T-helper 22 cell (primary cell): ENCODE measurements at regions not wholly inside any gene's neighbourhood (a gene's known extent, or its start where the extent isn't known, plus 50 kb on each side); places are given as distances from the start of the nearest gene placed in this dataset.
"Not testable (repeated sequence)": the region's sequence is repeated elsewhere in the genome, so short reads cannot be mapped to it uniquely, and the experiment has no call there.

Source experiments
- DNase-seq: peaks from one replicate; pipeline ENCODE4 v3.0.0-alpha.2; 2020; ENCODE audit warnings: low read depth

- DNase-seq = no peak
Measured at GRCh38 chr22:47902646-47903180, 1140.3 kb downstream of the TBC1D22A start.

DNA sequence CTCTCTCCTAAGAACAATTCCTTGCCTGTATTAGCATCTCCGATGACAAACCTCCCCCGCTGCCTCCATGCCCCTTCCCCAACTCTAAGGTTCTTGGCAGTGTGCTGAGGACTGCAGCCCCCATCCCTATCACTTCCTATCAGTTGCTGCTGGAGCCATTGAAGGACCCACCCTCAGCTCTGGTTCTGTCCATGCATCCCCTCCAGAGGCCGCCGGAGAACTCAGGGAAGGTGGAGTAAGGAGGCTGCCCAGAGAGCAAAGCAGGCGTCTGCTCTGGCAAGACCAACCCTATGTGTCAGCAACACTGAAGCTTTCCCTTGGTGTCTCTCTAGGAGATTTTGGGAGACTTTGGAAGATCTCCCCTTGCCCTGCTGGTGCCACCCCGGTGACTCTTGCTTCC is 1139.5 kb downstream of the TBC1D22A start:
- DNase-seq = no peak

DNA sequence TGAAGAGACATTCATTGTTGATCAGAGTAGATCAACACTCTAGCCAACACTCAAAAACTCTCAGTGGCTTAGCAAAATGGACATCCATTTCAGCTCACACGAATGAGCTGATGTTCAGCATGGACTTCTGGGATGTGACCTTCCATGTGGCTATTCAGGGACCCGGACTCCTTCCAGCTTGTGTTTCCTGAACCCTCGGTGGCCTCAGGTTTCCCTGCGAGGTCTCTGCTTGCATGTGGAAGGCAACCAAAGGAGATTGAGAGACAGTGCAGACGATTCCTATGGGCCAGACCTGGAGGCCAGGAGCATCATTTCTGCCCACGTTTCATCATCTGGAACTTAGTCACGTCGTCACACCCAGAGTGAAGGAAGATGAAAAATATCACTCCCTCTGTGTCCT is 1137.4 kb downstream of the TBC1D22A start:
- DNase-seq = no peak

- no peak for DNase-seq
Measured at GRCh38 chr22:47898946-47899345, 1136.5 kb downstream of the TBC1D22A start.

- no peak for DNase-seq
Measured at GRCh38 chr22:47891609-47892008, 1129.2 kb downstream of the TBC1D22A start.

DNA sequence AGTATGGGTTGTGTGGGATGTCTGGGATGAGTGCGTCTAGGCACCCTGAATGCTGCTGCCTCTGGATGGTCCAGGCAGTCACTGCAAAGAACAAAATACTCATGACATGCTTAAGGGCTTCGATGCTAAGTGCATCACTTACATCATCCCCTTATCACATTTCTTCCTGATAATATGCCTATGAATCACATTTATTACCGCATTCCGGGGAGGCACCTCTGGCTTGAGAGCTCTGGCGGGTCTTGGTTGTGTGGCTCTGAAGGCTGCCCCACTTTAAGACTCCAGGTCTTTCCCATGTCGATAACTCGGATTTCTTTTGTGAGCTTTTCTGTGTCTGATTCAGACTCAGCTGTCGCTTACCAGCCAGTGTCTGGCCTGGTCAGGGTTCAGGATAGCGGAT is 1126.4 kb downstream of the TBC1D22A start:
- no peak for DNase-seq

DNA sequence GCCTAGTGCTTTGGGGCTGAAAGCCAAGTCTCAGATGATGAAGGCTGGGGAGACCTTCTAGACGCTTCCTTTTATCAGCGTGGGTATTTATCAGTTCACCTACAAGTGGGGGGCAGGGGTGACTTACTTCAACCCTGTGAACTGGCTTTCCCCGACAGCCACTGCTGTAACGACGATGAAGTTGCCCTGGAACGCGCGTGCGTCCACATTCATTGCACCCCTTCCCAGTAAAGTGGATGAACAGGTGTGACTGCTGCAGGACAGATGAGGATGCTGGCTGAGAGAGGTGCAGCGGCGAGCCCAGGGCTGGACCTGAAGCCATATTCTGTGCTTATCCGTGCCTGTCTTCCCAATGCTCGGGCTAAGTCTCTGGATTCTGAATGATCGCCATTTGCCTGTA is 1122.3 kb downstream of the TBC1D22A start:
- DNase-seq = no peak

DNA sequence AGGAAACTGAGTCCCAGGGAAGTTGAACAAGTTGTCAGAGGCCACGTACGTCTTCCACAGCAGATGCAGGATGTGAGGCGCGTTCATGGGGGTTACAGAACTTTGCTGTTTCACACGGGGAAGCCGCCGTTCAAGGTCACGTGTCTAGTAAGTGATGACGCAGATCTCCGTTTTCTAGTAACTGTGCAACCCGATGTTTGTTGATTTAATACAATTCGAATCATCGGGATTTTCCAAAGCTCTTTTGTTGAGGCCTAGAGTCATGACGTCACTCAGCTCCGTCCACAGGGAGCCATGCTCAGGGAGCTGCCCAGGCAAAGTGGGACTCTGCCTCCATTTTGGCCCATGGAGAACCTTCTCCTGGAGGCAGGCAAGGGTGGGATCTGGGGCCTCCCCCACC is 1121.8 kb downstream of the TBC1D22A start:
- DNase-seq = no peak

- DNase-seq = no peak
Measured at GRCh38 chr22:47883757-47884156, 1121.3 kb downstream of the TBC1D22A start.

DNA sequence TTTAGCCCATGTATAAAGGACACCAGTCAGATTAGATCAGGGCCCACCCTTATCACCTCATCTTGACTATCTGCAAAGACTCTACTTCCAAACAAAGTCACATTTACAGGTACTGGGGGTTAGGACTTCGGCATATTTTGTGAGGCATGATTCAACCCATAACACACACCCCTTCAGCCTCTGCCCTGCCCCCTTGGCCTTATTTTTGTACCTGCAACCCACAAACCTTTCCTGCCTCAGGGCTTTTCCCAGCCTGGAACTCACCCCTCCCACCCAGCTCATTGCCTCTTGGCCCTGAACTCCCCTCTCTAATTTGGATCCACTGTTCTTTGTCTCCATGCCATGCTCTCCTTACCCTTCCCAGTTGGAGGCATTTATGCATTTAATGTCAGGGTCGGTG is 1116.9 kb downstream of the TBC1D22A start:
- no peak for DNase-seq

GRCh38 chr22:47878460-47878859 is 1116.0 kb downstream of the TBC1D22A start:
- DNase-seq = no peak

DNA sequence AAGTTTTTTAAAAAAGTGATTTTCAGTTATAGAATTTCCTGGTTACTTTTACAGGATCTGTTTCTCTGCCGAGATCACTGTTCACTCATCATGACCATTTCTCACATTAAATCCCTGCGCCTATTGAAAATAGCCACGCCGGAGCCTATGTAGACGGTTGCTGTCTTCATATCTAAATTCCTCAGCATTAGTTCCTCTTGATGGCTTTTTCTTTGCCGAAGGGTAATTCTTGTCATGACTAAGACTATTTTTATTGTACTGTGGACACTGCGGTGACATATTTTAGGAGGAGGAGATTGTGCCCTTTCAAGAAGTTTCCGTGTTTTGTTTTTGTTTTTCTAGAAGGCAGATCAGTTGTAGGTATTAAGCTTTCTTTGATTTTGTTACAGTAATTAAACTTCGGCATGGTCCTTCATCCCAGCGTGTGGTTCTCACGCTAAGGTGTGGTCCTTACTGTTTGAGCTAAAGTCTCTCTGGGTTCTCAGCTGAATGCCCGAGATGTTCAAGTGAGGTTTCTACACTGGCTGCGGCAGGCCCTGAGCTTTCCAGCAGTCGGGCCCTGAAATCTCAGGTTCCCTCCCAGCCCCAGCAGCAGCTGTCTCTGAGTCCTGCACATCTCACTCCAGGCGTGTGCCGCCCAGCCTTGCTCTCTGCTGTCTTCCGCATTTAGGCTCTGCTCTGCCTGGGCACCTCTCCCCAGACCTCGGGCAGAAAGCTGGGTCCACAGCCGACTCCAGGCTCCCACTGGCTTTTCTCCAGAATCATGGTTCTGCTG is 1110.5 kb downstream of the TBC1D22A start:
- DNase-seq = no peak

- DNase-seq = no peak
Measured at GRCh38 chr22:47865626-47866025, 1103.2 kb downstream of the TBC1D22A start.

GRCh38 chr22:47862394-47862793 is 1099.9 kb downstream of the TBC1D22A start:
- DNase-seq = no peak

DNA sequence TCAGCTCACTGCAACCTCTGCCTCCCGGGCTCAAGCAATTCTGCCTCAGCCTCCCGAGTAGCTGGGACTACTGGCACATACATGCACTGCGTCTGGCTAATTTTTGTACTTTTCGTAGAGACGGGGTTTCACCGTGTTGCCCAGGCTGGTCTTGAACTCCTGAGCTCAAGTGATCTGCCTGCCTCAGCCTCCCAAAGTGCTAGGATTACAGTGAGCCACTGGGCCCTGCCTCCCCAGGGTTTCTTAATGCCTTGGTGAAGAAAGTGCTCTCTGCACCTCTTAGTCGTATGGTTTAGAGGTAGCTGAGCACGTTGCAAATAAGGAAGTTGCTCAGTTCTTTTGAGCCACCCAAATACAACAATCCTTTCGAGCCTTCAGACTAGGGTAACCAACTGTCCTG is 1098.5 kb downstream of the TBC1D22A start:
- not testable (repeated sequence) for DNase-seq

DNA sequence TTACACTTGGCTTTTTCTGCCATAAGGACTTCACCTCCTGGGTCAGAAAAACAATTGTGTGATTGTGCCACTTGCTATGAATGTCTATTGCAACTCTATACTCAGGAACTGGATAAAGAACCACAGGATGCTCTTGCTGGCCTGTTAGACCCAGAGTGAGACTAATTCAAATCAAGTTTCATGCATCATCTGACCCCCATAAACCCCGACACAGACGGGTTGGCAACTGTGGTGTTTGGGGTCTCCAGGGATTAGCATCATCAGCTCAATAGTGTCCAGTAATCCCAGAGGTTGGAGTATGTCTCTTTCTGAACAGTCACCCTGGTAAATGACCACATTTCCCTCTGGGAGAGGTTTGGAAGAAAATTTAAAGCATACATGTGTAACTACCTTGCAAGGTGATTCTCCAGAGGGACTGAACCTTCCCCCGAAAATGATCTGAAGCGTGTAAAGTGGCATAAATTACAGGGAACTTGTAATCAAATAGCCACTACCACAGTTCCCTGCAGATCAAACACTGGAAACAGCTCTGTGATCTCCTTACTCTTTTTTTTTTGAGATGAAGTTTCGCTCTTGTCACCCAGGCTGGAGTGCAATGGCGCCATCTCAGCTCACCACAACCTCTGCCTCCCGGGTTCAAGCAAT is 1097.6 kb downstream of the TBC1D22A start:
- no peak for DNase-seq

DNA sequence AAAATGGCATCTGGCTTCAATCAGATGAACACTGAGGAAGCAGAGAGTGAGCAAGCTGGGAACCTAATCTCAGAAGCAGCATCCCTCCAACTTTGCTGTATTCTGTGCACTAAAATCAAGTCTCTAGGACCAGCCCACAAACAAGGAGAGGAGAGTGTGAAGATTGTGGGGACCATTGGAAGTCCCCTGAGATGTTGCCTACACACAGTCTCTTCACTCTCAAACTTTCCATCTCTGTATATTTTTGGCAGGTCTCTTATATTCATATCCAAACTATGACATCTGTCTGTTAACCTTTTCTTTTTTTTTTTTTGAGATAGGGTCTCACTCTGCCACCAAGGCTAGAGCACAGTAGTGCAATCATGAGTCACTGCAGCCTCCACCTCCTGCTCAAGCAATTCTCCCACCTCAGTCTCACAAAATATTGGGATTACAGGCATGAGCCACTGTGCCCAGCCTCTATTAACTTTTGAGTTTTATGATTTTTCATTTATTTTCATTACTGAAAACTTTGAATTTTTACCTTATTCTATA is 1096.4 kb downstream of the TBC1D22A start:
- DNase-seq = no peak

GRCh38 chr22:47854680-47855079 is 1092.2 kb downstream of the TBC1D22A start:
- no peak for DNase-seq

DNA sequence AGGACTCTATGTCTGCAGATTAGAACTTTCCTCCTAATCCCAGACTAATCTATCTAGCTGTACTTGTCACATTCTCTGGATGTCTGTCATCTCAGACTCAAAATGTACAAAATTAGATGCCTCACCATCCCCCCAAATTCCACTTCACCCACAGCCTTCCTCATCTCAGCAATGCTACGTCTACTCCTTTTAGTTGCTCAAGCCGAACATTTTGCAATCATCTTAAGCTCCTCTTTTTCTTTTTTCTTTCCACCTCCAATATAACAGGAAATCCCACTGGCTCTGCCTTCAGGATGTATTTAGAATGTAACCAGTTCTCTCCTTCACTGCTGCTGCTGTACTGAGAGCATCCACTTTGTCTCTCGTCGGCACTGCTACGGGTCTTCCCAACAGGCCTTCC is 1091.8 kb downstream of the TBC1D22A start:
- no peak for DNase-seq

GRCh38 chr22:47853750-47854149 is 1091.3 kb downstream of the TBC1D22A start:
- DNase-seq = no peak

DNA sequence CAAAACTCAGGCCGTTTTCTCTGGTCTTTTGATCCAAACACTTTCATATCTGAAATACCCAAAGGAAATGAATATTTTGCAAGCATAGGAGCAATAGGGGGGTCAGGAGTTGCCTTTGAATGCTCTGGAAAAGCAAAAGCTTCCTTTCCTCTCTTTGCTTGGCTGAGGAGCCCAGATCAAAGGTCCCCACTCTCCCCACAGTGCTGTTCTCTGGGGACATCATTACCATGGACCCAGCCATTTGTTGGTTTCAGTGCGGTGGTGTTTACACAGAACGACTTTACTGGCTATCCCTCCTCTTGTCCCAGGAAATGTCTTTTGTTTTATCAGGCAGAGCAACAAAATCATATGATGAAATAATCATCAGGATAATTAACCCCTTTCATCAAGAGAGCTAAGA is 1089.1 kb downstream of the TBC1D22A start:
- no peak for DNase-seq

GRCh38 chr22:47850644-47851151 is 1088.2 kb downstream of the TBC1D22A start:
- DNase-seq = no peak

DNA sequence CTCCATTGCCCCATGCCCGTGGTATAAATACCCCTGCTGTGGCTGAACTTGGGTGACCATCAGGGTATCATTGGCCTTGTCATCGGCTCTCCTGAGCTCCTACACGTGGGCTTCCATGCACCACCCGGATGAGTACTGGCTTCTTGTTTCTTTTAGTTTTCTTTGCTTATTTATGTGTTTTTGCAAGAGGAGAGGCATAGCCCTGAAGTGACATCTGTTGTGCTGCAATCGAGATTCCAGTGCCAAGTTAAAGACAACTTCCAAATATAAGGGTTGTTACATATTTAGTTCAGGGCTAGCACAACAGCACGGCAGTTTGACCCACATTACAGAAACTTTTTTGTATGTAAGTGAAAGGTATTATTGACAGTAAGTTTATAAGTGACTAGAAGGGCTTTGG is 1087.1 kb downstream of the TBC1D22A start:
- no peak for DNase-seq
